Transverse colon (tissue), 4 donors: ENCODE measurements at regions not wholly inside any gene's neighbourhood (a gene's known extent, or its start where the extent isn't known, plus 50 kb on each side); places are given as distances from the start of the nearest gene placed in this dataset.
"Not testable (repeated sequence)": the region's sequence is repeated elsewhere in the genome, so short reads cannot be mapped to it uniquely, and the experiment has no call there.

Experiments used
- DNase-seq: peaks from one replicate; pipeline ENCODE4 v3.0.0-alpha.2; 2019
- H3K27ac ChIP-seq, 4 donors: fragments of 200-600 bp; sonication (generic); 2 replicates each; pipeline ENCODE4 v1.5.1; 2016 to 2018; ENCODE audit warnings: inconsistent platforms in 4 of 4
- H3K27me3 ChIP-seq: fragments of 200-600 bp; sonication (generic); 2 replicates; pipeline ENCODE4 v1.5.1; 2017; ENCODE audit warnings: inconsistent platforms
- H3K36me3 ChIP-seq, 4 donors: fragments of 200-600 bp; sonication (generic); 2 replicates each; pipeline ENCODE4 v1.5.1; 2017 to 2019; ENCODE audit warnings: inconsistent platforms in 4 of 4
- H3K4me1 ChIP-seq, 4 donors: fragments of 200-600 bp; sonication (generic); 2 replicates each; pipeline ENCODE4 v1.5.1; 2017 to 2020; ENCODE audit warnings: inconsistent platforms in 4 of 4
- H3K4me3 ChIP-seq, 4 donors: fragments of 200-600 bp; sonication (generic); 1 replicate in 1 of 4; 2 replicates in 3 of 4; pipeline versions ENCODE4 v1.5.1 to v1.6.1; 2017 to 2019; ENCODE audit warnings: inconsistent platforms in 4 of 4
- H3K9me3 ChIP-seq, 2 donors: fragments of 200-600 bp; sonication (generic); 2 replicates each; pipeline ENCODE4 v1.5.1; 2017 to 2019; ENCODE audit warnings: inconsistent platforms in 2 of 2
- EP300 ChIP-seq: sonication (generic); formaldehyde crosslinking; IDR thresholded peaks from one replicate; pipeline ENCODE4 v1.6.1; 2017; ENCODE audit warnings: antibody characterized with exemption, low read depth
- POLR2A ChIP-seq: fragments of 450-650 bp; IDR thresholded peaks from one replicate; pipeline ENCODE4 v1.6.1; 2016; ENCODE audit warnings: antibody characterized with exemption, mild to moderate bottlenecking, moderate library complexity
- POLR2AphosphoS5 ChIP-seq, 3 donors: sonication (generic); formaldehyde crosslinking; IDR thresholded peaks; one replicate each; pipeline ENCODE4 v1.6.1; 2016; ENCODE audit warnings: antibody characterized with exemption in 3 of 3
- WGBS, 2 donors: methylation state at CpG; one replicate each; pipeline ENCODE4 v1.1.5; 2018; ENCODE audit warnings: low coverage in 1 of 2; 5-methylcytosine and 5-hydroxymethylcytosine counted together
- in situ Hi-C, 4 donors: fragments of 200-750 bp; cut with MboI; loops; one replicate each; pipeline versions ENCODE4 v1.15.0 to v1.15.1; 2017; ENCODE audit warnings: low sequenced_read_pairs in 3 of 4, low pct_ligation_motif_present in 1 of 4, low pct_unique_long_range_greater_than_20kb in 1 of 4
- intact Hi-C: fragments of 100-400 bp; cut with DNase I; formaldehyde crosslinking; loops from one replicate; pipeline ENCODE4 v1.15.1; 2023; ENCODE audit warnings: low total_unique reads
- TF ChIP-seq, protein P1 (sequence below), 5 experiments: fragments of 200-600 bp in 3 of 5; fragments of 450-650 bp in 2 of 5; sonication (generic) in 3 of 5; IDR thresholded peaks; 1 replicate in 2 of 5; 2 replicates in 3 of 5; pipeline ENCODE4 v1.5.1; 2016 to 2017; ENCODE audit warnings: antibody characterized with exemption in 5 of 5, inconsistent platforms in 3 of 5, mild to moderate bottlenecking in 2 of 5, moderate library complexity in 1 of 5

- intact Hi-C loops (no loop called here), in situ Hi-C loops (no loop called here)
- no peaks in the 10 kb centered on the region for H3K9me3 ChIP-seq
- no peaks in the 10 kb centered on the region for H3K4me1 ChIP-seq
- H3K4me3 ChIP-seq = no peak overlapping the region
- H3K36me3 ChIP-seq = no peaks in the 10 kb centered on the region
- no peak overlapping the region for H3K27ac ChIP-seq
- DNase-seq = no peak
- WGBS, 2 donors = 87 to 89% methylated on average over 9 to 38 of the region's 39 CpGs
- TF ChIP-seq POLR2A (no peak), POLR2AphosphoS5 (IDR thresholded peaks at IDR 0.05) (no peak), EP300 (no peak)
- TF ChIP-seq, protein P1, sequence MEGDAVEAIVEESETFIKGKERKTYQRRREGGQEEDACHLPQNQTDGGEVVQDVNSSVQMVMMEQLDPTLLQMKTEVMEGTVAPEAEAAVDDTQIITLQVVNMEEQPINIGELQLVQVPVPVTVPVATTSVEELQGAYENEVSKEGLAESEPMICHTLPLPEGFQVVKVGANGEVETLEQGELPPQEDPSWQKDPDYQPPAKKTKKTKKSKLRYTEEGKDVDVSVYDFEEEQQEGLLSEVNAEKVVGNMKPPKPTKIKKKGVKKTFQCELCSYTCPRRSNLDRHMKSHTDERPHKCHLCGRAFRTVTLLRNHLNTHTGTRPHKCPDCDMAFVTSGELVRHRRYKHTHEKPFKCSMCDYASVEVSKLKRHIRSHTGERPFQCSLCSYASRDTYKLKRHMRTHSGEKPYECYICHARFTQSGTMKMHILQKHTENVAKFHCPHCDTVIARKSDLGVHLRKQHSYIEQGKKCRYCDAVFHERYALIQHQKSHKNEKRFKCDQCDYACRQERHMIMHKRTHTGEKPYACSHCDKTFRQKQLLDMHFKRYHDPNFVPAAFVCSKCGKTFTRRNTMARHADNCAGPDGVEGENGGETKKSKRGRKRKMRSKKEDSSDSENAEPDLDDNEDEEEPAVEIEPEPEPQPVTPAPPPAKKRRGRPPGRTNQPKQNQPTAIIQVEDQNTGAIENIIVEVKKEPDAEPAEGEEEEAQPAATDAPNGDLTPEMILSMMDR (IDR thresholded peaks at IDR 0.05) = no peak
- H3K27me3 ChIP-seq = no peaks in the 10 kb centered on the region
Observed at GRCh38 chr2:131590896-131591295, 63.2 kb downstream of the CCDC74A start.

DNA sequence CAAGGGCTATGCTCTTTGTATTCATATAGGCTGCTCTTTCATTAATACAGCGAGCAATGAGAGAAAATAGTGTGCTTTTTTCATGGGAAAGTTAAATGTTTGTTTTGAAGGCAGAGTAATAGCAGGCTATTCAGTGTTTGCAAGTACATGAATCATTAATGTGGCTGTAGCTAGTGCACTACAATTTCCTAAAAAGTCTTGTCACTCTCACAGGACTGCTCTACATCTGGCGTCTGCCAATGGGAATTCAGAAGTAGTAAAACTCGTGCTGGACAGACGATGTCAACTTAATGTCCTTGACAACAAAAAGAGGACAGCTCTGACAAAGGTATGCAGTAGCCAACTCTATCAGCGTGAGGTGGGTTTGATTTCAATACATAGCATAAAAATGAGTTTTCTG, 68.9 kb downstream of the CCDC74A start:
- in situ Hi-C loops, H3K4me1 ChIP-seq, H3K36me3 ChIP-seq, H3K9me3 ChIP-seq, H3K27me3 ChIP-seq, intact Hi-C loops, H3K27ac ChIP-seq, DNase-seq, H3K4me3 ChIP-seq: not testable (repeated sequence)
- 41 to 57% methylated on average over 2 to 5 of the region's 5 CpGs for WGBS, 2 donors

GRCh38 chr2:131602444-131602843, 74.8 kb downstream of the CCDC74A start:
- H3K27ac ChIP-seq, intact Hi-C loops, H3K4me1 ChIP-seq, in situ Hi-C loops, H3K9me3 ChIP-seq, H3K27me3 ChIP-seq, DNase-seq, H3K36me3 ChIP-seq, H3K4me3 ChIP-seq: not testable (repeated sequence)
- 79 to 84% methylated on average over 5 of the region's 5 CpGs for WGBS, 2 donors

GRCh38 chr2:131604652-131605051, 77.0 kb downstream of the CCDC74A start:
- H3K4me1 ChIP-seq, H3K27ac ChIP-seq, in situ Hi-C loops, H3K9me3 ChIP-seq, H3K27me3 ChIP-seq, H3K4me3 ChIP-seq, H3K36me3 ChIP-seq, intact Hi-C loops, DNase-seq: not testable (repeated sequence)
- WGBS, 2 donors = 86 to 100% methylated on average over 1 to 2 of the region's 2 CpGs

- in situ Hi-C loops, H3K4me1 ChIP-seq, H3K4me3 ChIP-seq, DNase-seq, H3K27me3 ChIP-seq, H3K36me3 ChIP-seq, H3K9me3 ChIP-seq, intact Hi-C loops, H3K27ac ChIP-seq: not testable (repeated sequence)
- WGBS, 2 donors = 47 to 67% methylated on average over 1 of the region's 1 CpG
Observed at GRCh38 chr2:131606366-131606765, 78.7 kb downstream of the CCDC74A start.

DNA sequence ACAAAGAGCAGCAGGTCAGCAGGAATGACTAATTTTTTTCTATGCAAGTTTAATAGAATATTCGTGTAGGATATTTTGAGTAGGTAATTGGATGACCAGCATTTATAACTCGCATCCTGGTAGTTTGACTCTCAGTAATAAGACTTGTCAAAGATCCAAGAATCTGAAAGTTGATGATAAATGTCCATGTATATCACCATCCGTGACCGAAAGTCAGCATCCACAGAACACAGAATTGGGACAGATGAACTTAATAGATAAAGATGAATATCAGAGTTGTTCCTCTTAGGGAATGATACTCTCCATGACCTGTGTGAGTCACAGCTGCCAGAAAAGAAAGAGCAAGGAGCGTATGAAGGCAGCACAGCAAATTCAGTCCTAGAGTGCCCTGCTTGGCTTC, 79.4 kb downstream of the CCDC74A start:
- H3K4me1 ChIP-seq, H3K36me3 ChIP-seq, in situ Hi-C loops, intact Hi-C loops, H3K9me3 ChIP-seq, H3K27me3 ChIP-seq, DNase-seq, H3K27ac ChIP-seq, H3K4me3 ChIP-seq: not testable (repeated sequence)
- 71 to 73% methylated on average over 3 to 5 of the region's 5 CpGs for WGBS, 2 donors

- not testable (repeated sequence) for DNase-seq
Observed at GRCh38 chr2:131614539-131614938, 86.9 kb downstream of the CCDC74A start.

GRCh38 chr2:131618320-131618719, 90.6 kb downstream of the CCDC74A start:
- DNase-seq, H3K27me3 ChIP-seq, H3K4me1 ChIP-seq, in situ Hi-C loops, H3K4me3 ChIP-seq, H3K27ac ChIP-seq, H3K36me3 ChIP-seq, intact Hi-C loops, H3K9me3 ChIP-seq: not testable (repeated sequence)
- 82 to 100% methylated on average over 1 to 3 of the region's 3 CpGs for WGBS, 2 donors

More at GRCh38 chr2:131614539-131614938, 86.9 kb downstream of the CCDC74A start:
- H3K27me3 ChIP-seq, H3K27ac ChIP-seq, H3K36me3 ChIP-seq, H3K4me3 ChIP-seq, H3K4me1 ChIP-seq, intact Hi-C loops, H3K9me3 ChIP-seq, in situ Hi-C loops: not testable (repeated sequence)
- 94% methylated on average over 3 of the region's 3 CpGs; no CpG with 5 or more reads in 1 of the 2 donors for WGBS, 2 donors

- in situ Hi-C loops, DNase-seq, H3K36me3 ChIP-seq, H3K4me3 ChIP-seq, H3K27ac ChIP-seq, H3K4me1 ChIP-seq, H3K9me3 ChIP-seq, H3K27me3 ChIP-seq, intact Hi-C loops: not testable (repeated sequence)
- WGBS, 2 donors = 87 to 92% methylated on average over 2 of the region's 2 CpGs
Observed at GRCh38 chr2:131622874-131623273, 95.2 kb downstream of the CCDC74A start.

DNA sequence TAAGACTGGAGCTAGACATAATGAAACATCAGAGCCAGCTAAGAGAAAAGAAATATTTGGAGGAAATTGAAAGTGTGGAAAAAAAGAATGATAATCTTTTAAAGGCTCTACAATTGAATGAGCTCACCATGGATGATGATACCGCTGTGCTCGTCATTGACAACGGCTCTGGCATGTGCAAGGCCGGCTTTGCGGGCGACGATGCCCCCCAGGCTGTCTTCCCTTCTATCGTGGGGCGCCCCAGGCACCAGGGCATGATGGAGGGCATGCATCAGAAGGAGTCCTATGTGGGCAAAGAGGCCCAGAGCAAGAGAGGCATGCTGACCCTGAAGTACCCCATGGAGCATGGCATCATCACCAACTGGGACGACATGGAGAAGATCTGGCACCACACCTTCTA, 98.3 kb downstream of the CCDC74A start:
- H3K9me3 ChIP-seq, DNase-seq, H3K36me3 ChIP-seq, H3K27me3 ChIP-seq, H3K27ac ChIP-seq, intact Hi-C loops, H3K4me1 ChIP-seq, H3K4me3 ChIP-seq, in situ Hi-C loops: not testable (repeated sequence)
- 82 to 84% methylated on average over 9 to 10 of the region's 10 CpGs for WGBS, 2 donors
